ENCODE measurements at regions not wholly inside any gene's neighbourhood (a gene's known extent, or its start where the extent isn't known, plus 50 kb on each side); places are given as distances from the start of the nearest gene placed in this dataset.

DNA sequence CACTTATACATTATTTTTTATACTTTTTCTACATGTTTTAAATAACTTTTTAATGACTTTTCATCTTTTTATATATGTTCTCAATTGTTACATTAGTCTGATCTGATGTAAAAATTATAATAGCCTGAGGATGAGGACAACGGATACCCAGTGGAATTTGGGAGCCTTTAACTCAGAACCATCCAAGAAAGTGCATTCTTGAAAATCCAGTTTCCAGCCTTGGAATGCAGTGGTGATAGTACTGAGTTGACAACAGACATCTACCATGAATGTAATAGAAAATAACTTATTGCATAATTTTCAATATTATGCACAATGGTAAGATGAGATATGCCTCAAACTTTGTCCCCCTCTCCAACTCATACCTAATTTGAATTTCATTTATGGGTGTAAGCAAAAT, 120.7 kb upstream of the ZC3H15 start:
- no peak for TF ChIP-seq POLR2A (IDR thresholded peaks at IDR 0.05)
- TF ChIP-seq, protein P1, sequence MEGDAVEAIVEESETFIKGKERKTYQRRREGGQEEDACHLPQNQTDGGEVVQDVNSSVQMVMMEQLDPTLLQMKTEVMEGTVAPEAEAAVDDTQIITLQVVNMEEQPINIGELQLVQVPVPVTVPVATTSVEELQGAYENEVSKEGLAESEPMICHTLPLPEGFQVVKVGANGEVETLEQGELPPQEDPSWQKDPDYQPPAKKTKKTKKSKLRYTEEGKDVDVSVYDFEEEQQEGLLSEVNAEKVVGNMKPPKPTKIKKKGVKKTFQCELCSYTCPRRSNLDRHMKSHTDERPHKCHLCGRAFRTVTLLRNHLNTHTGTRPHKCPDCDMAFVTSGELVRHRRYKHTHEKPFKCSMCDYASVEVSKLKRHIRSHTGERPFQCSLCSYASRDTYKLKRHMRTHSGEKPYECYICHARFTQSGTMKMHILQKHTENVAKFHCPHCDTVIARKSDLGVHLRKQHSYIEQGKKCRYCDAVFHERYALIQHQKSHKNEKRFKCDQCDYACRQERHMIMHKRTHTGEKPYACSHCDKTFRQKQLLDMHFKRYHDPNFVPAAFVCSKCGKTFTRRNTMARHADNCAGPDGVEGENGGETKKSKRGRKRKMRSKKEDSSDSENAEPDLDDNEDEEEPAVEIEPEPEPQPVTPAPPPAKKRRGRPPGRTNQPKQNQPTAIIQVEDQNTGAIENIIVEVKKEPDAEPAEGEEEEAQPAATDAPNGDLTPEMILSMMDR (IDR thresholded peaks at IDR 0.05): no peak
